ENCODE measurements at regions not wholly inside any gene's neighbourhood (a gene's known extent, or its start where the extent isn't known, plus 50 kb on each side); places are given as distances from the start of the nearest gene placed in this dataset.
"Not testable (repeated sequence)": the region's sequence is repeated elsewhere in the genome, so short reads cannot be mapped to it uniquely, and the experiment has no call there.

- Histone ChIP-seq H3K9ac (ENCODE audit: low read depth, low read length) (no peak overlapping the region), H3K27ac (ENCODE audit: low read length) (no peak overlapping the region), H2AFZ (ENCODE audit: low read depth, low read length) (no peak overlapping the region), H3K4me3 (ENCODE audit: low read depth in 1 of 2, low read length in 2 of 2) (no peak overlapping the region), H3K36me3 (ENCODE audit: insufficient read depth, low read length) (no peaks in the 10 kb centered on the region), H3K27me3 (ENCODE audit: insufficient read depth, low read length, poor library complexity) (no peaks in the 10 kb centered on the region), H4K20me1 (ENCODE audit: insufficient read depth, low read length) (no peaks in the 10 kb centered on the region), H3K9me3 (ENCODE audit: insufficient read depth, low read length, severe bottlenecking) (peaks cover 2% of the 10 kb centered on the region), H3K4me2 (ENCODE audit: insufficient read depth, low read length) (no peak overlapping the region), H3K4me1 (ENCODE audit: insufficient read depth, low read length) (peaks cover under 1% of the 10 kb centered on the region), H3K79me2 (ENCODE audit: insufficient read depth, low read length) (no peaks in the 10 kb centered on the region)
- TF ChIP-seq CTCF (IDR thresholded peaks at IDR 0.05; ENCODE audit: borderline replicate concordance, extremely low read depth, low read length, poor library complexity, severe bottlenecking) = no peak
- no peak for TF ChIP-seq EZH2 (IDR thresholded peaks at IDR 0.05; ENCODE audit: borderline replicate concordance, low read depth, low read length, severe bottlenecking)
- no peak for DNase-seq
- ATAC-seq (ENCODE audit: insufficient read depth, low read depth) = no peak
These were observed 56.6 kb upstream of the SLC1A4 start for GRCh38 chr2:64932371-64933216.

- TF ChIP-seq CTCF (IDR thresholded peaks at IDR 0.05; ENCODE audit: borderline replicate concordance, extremely low read depth, low read length, poor library complexity, severe bottlenecking) (no peak), EZH2 (IDR thresholded peaks at IDR 0.05; ENCODE audit: borderline replicate concordance, low read depth, low read length, severe bottlenecking) (no peak)
- peaks cover 5% of the 10 kb centered on the region for H3K4me1 ChIP-seq (ENCODE audit: insufficient read depth, low read length)
- H4K20me1 ChIP-seq (ENCODE audit: insufficient read depth, low read length) = no peaks in the 10 kb centered on the region
- no peak overlapping the region for H3K9ac ChIP-seq (ENCODE audit: low read depth, low read length)
- H3K36me3 ChIP-seq (ENCODE audit: insufficient read depth, low read length) = no peaks in the 10 kb centered on the region
- H3K4me2 ChIP-seq (ENCODE audit: insufficient read depth, low read length) = no peak overlapping the region
- no peak for ATAC-seq (ENCODE audit: insufficient read depth, low read depth)
- no peak overlapping the region for H3K4me3 ChIP-seq (ENCODE audit: low read depth in 1 of 2, low read length in 2 of 2)
- no peaks in the 10 kb centered on the region for H3K79me2 ChIP-seq (ENCODE audit: insufficient read depth, low read length)
- H3K9me3 ChIP-seq (ENCODE audit: insufficient read depth, low read length, severe bottlenecking) = peaks cover 2% of the 10 kb centered on the region
- DNase-seq = no peak
- H2AFZ ChIP-seq (ENCODE audit: low read depth, low read length) = no peak overlapping the region
- no peaks in the 10 kb centered on the region for H3K27me3 ChIP-seq (ENCODE audit: insufficient read depth, low read length, poor library complexity)
- H3K27ac ChIP-seq (ENCODE audit: low read length) = no peak overlapping the region
These were observed 54.7 kb upstream of the SLC1A4 start for GRCh38 chr2:64934530-64934929.

GRCh38 chr2:64936809-64937208 is 52.4 kb upstream of the SLC1A4 start:
- no peak for ATAC-seq (ENCODE audit: insufficient read depth, low read depth)
- H3K4me3 ChIP-seq (ENCODE audit: low read depth in 1 of 2, low read length in 2 of 2) = no peak overlapping the region
- H3K79me2 ChIP-seq (ENCODE audit: insufficient read depth, low read length) = no peaks in the 10 kb centered on the region
- H4K20me1 ChIP-seq (ENCODE audit: insufficient read depth, low read length) = no peaks in the 10 kb centered on the region
- no peak overlapping the region for H3K27ac ChIP-seq (ENCODE audit: low read length)
- TF ChIP-seq EZH2 (IDR thresholded peaks at IDR 0.05; ENCODE audit: borderline replicate concordance, low read depth, low read length, severe bottlenecking) = no peak
- no peak for TF ChIP-seq CTCF (IDR thresholded peaks at IDR 0.05; ENCODE audit: borderline replicate concordance, extremely low read depth, low read length, poor library complexity, severe bottlenecking)
- no peak overlapping the region for H3K4me2 ChIP-seq (ENCODE audit: insufficient read depth, low read length)
- H3K9ac ChIP-seq (ENCODE audit: low read depth, low read length) = no peak overlapping the region
- no peaks in the 10 kb centered on the region for H3K27me3 ChIP-seq (ENCODE audit: insufficient read depth, low read length, poor library complexity)
- peaks cover 5% of the 10 kb centered on the region for H3K4me1 ChIP-seq (ENCODE audit: insufficient read depth, low read length)
- DNase-seq = no peak
- no peaks in the 10 kb centered on the region for H3K36me3 ChIP-seq (ENCODE audit: insufficient read depth, low read length)
- peaks cover 2% of the 10 kb centered on the region for H3K9me3 ChIP-seq (ENCODE audit: insufficient read depth, low read length, severe bottlenecking)
- H2AFZ ChIP-seq (ENCODE audit: low read depth, low read length) = no peak overlapping the region

- H3K4me3 ChIP-seq (ENCODE audit: low read depth in 1 of 2, low read length in 2 of 2); H3K9ac ChIP-seq (ENCODE audit: low read depth, low read length); DNase-seq; H4K20me1 ChIP-seq (ENCODE audit: insufficient read depth, low read length); H3K27me3 ChIP-seq (ENCODE audit: insufficient read depth, low read length, poor library complexity); H3K4me2 ChIP-seq (ENCODE audit: insufficient read depth, low read length); H3K4me1 ChIP-seq (ENCODE audit: insufficient read depth, low read length); H2AFZ ChIP-seq (ENCODE audit: low read depth, low read length); H3K79me2 ChIP-seq (ENCODE audit: insufficient read depth, low read length); H3K9me3 ChIP-seq (ENCODE audit: insufficient read depth, low read length, severe bottlenecking); H3K36me3 ChIP-seq (ENCODE audit: insufficient read depth, low read length): not testable (repeated sequence)
- peak overlapping the region; percentile 56 for H3K27ac ChIP-seq (ENCODE audit: low read length)
- 0 out of 3 replicates have a peak, but pooled peaks have one; percentile 31 for ATAC-seq (ENCODE audit: insufficient read depth, low read depth)
These were observed 51.9 kb upstream of the SLC1A4 start for GRCh38 chr2:64937314-64937686.

Data from DND-41 (cell line).